HEK293T (cell line): ENCODE measurements at regions not wholly inside any gene's neighbourhood (a gene's known extent, or its start where the extent isn't known, plus 50 kb on each side); places are given as distances from the start of the nearest gene placed in this dataset.

Source experiments
- BHLHE40 ChIP-seq: fragments of 450-650 bp; IDR thresholded peaks from 2 replicates; pipeline ENCODE4 v1.6.1; 2016; ENCODE audit warnings: mild to moderate bottlenecking, moderate library complexity, borderline replicate concordance
- FOXA1 ChIP-seq: fragments of 450-650 bp; IDR thresholded peaks from 2 replicates; pipeline ENCODE4 v1.6.1; 2016; ENCODE audit warnings: mild to moderate bottlenecking

GRCh38 chr5:54829102-54829501, 156.3 kb downstream of the ESM1 start:
- no peak for TF ChIP-seq BHLHE40
- TF ChIP-seq FOXA1 = no peak
